NCI-H2107 treated with DMSO at 0.1 percent for 48 hours (cell line): ENCODE measurements at regions not wholly inside any gene's neighbourhood (a gene's known extent, or its start where the extent isn't known, plus 50 kb on each side); places are given as distances from the start of the nearest gene placed in this dataset.
"Not testable (repeated sequence)": the region's sequence is repeated elsewhere in the genome, so short reads cannot be mapped to it uniquely, and the experiment has no call there.

Experiments
- DNase-seq: peaks from one replicate; lab custom pipeline; 2025; ENCODE audit not compliant: unreplicated experiment; lab: John Stamatoyannopoulos, UW

DNA sequence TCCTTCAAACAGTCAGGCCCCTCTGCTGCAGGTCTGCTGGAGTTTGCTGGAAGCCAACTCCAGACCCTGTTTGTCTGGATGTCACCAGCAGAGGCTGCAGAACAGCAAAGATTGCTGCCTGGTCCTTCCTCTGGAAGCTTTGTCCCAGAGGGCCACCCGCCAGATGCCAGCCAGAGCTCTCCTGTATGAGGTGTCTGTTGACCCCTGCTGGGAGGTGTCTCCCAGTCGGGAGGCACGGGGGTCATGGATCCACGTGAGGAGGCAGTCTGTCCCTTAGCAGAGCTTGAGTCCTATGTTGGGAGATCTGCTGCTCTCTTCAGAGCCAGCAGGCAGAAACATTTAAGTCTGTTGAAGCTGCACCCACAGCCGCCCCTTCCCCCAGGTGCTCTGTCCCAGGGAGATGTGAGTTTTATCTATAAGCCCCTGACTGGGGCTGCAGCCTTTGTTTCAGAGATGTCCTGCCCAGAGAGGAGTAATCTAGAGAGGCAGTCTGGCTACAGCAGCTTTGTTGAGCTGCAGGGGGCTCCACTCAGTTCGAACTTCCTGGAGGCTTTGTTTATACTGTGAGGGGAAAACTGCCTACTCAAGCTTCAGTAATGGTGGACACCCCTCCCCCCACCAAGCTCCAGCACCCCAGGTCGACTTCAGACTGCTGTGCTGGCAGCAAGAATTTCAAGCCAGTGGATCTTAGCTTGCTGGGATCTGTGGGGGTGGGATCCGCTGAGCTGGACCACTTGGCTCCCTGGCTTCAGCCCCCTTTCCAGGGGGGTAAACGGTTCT is 72.1 kb downstream of the OGFRL1 start:
- not testable (repeated sequence) for DNase-seq

DNA sequence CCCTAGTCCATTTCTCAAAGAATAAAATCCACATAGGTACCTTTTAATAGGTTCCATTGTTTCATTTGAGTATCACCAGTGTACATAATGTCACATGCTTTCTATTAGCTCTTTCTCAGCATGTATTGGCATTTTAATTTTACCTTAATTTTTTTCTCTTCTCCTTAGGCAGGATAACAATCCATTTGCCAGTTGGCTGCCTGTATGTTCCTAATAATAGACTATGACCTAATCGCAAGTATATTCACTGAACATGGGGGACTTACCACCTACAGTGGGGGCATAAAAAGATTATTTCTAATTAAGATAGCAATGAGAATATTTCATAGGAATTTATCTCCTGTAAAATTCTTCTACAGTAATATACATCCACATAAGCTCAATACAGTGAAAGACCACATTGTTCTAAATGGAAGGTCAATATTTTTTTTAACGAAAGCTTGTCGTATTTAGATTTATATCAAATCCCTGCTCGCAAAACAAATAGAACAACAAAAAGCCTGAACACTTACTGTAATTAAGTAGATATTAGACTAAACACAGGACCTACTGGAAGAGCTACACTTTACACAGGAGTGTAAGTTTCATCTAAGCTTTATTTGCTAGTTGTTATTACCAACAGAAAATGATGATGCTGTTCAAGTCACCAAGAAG is 76.4 kb downstream of the OGFRL1 start:
- no peak for DNase-seq

DNA sequence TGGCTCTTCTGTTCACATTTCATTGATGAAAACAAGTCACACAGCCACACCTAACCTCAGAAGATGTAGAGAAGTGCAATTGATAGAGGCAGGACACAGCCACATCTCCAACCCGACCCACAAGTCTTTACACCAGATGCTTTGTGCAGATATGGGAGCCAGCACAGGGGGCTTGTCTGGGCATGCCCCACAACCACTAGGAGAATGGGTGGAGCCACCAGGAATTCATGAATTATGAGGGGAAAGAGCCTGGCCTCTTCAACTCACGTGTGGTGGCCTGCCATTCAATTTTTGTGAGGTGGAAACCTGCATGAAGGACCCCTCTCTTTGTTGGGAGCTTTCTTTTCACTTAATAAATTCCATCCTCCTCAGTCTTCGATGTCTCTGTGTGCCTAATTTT is 79.1 kb downstream of the OGFRL1 start:
- no peak for DNase-seq

DNA sequence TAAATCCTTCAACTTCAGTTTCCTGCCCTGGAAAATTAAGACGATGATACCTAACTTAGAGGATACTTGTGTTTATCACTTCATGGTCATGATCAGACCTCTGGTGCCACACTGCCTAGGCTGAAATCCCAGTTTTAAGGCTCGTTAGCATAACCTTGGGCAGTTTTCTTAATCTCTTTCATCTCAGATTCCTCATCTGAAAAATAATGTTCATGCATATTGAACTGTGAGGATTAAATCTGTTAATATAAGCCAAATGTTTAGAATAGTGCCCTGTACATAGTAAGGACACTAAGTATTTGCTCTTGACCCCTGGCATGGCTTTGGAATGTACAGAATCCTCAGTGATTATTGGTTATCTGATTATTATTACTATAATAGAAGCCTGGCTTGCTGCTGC is 79.7 kb downstream of the OGFRL1 start:
- DNase-seq, result no peak

DNA sequence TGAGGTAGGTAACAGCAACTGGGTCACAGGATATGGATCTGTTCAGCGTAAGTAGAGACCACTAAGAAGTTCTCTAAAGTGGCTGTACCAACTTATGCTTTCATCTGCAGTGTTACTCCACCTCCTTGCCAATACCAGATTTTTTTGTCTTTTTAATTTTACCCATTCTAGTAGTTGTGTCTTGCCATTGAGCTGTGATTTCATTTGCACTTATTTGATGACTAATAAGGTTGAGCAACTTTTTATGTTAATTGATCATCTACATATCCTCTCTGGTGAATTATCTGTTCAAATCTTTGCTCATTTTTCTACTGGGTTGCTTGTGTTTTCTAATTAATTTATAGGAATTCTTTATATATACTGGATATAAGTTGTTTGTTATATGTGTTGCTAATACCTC is 82.9 kb downstream of the OGFRL1 start:
- no peak for DNase-seq

DNA sequence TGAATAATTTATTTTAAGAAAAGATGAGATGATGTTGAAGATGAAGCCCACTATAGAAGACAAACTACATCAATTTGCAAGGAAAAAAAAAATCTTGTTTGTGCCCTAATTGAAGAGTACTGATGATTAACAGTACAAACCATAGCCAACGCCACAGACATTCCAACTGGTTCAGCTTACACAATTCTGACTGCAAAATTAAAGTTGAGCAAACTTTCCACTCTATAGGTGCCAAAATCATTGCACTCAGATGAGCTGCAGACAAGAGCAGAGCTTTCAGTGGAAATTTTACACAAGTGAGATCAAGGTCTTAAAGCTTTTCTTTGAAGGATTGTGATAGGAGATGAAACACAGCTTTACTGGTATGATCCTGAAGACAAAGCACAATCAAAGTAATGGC is 85.3 kb downstream of the OGFRL1 start:
- no peak for DNase-seq

DNA sequence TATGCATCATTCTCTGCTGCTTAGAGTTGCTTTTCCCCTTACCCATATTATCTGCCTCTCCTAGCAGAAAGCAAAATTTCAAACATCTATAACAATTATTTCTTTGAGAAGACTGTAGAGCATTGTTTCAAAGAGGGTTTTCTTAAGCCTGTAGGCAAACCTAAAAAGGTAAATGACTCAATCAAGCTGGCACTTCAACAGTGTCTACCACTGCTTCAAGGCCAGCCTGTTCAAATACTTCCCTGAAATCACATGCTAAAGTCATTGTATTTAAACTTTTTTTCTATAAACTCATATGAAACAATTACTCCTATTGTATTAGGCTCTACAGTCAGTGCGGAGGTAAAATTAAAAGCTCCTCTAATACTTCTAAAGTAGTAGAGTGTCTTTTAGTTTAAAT is 87.1 kb downstream of the OGFRL1 start:
- no peak for DNase-seq

DNA sequence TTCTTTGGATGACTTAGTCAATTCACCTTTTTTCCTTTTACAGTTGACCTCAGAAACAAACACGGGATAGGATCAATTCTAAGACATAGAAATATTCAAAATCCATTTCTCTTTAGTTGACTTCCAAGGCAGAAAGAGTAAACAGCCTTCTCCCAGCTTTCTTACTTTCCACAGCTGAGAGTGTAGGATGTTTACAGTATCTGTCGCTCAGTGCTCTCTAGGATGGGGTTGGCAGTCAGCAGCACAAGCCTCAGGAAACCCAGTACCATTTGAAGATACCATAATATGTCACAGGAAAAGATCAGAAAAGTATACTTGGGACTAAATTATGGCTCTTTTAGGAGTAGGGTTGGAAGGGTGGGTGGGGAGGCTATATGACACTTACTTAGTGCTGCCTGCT is 88.2 kb downstream of the OGFRL1 start:
- DNase-seq, result no peak

DNA sequence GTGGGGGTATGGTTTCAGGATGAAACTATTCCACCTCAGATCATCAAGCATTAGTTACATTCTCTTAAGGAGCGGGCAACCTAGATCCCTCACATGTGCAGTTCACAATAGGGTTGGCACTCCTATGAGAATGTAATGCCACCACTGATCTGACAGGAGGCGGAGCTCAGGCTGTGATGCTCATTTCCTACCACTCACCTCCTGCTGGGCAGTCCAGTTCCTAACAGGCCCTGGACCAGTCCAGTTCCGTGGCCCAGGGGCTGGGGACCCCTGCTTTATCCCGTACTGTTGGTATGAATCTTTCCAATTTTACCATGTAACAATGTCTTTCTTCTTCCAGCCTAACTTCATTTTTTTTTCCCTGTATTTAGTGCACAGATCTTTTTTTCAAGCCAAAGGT is 94.9 kb downstream of the OGFRL1 start:
- DNase-seq, result no peak

DNA sequence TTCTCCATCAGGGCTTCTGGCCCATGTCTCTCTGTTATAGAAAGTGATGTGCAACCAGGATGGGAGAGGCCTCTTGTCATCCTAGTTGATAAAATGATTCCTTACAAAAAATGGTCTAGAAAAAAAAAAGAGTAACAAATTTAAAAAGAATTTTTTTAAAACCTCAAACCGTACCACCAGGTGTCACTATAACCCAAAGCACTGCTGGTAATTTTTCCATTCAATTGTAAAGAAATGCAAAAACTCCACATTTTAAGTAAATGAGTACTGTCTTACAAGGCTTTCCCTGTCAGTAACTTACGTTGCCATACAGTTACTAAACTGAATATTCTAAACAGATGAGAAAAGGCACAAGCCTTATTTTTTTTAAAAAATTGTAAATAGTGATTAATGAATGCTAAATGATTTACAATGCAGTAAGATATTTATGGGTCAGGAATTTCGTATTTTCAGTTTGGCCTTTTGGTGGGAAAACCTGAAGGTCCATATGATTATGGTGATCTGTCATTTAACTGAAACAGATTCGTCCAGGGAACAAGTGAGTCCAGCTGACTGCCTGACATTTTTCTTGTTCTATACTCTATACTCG is 95.4 kb downstream of the OGFRL1 start:
- peak; percentile 9 for DNase-seq

DNA sequence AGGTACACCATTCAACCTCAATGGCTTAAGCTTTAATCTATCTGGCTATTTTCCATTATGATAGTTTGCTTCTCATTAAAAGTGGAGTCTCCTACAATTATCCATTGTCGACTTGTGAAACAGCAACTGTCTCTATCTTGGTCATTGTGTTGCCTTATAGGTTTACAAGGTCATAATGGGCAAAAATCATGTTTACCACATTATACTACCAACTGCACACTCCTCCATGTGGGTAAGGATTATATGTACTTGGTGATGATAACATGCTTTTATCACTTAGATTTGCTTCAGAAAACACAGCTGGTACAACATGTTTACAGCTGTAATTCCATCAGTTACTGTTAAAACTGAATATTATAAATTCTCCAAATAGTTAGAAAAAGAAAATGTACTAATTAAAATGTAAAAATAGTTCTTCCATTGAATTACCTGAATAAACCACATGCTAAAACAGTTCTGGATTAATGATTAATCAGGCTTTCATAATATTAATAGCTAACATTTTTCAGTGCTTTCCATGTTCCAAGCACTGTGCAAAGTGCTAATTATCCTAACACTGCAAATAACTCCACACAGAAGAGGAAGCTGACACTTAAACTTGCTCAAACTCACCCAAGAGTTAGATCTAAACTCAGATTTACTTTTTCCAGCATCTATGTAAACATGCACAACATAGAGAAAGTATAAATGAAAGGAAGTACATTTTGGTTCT is 96.7 kb downstream of the OGFRL1 start:
- DNase-seq, result no peak

DNA sequence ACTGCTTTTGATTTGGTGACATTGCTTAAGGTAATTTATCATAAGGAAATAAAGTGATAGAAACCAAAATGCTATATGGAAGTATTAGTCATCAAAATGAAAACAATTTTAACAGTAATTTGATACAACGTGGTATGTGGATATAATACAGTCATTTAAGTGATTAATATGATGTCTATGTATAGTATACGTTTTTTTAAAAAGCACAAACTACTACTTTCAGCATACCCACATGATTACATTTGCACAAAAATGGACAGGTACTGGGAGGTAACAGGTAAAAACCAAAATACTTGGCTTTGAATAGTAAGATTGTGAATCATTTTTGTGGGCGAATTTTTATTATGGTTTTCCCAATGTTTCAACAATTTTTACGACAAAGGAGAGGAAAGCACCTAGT is 97.6 kb downstream of the OGFRL1 start:
- no peak for DNase-seq

DNA sequence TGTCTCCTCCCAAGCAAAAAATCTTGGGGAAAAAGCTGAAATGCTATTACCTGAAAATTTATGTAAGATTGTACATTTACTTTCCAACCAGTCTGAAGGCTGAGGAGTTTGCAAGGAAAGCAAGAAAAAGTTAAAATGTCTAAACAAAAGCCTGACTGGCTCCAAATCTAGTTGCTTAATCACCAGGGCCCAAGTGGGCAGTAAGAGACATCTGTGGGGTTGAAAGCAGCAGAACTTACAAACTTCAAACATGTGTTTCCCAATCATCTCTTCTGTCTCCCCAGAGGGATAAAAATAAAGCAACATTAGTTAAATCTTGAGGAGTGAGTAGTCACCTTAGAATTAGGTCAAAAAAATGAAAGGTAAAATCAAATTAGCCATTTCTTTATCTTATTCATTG is 98.6 kb downstream of the OGFRL1 start:
- no peak for DNase-seq

DNA sequence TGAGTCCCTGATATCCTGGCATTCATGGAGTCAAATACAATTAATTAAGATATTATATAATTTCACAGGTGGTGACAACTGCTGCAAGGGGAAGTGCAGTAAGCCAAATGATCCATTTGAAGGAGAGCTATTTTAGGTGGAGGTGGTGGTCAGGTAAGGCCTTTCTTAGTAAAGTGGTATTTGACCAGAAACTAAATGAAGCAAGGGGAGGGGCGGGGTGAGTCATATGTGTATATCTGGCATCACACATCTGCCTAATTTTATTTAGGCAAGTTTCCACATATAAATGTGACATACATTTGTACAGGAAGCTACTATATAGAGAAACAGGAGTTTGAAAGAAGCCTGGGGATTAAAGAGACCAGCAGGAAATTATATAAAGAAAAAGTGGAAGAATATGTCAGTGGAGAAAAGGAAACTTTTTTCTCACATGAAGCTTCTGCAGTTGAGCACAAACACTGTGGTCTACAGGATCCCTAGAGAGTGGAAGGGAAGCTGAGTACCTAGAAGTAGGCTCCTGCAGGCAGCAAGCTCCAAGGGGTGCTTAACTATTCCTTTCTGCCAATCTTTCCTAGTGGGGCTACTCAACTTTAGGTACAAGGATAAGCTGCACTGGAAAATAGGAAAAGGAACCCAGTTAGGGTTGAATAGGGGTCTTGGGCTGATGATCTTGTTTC is 99.6 kb downstream of the OGFRL1 start:
- no peak for DNase-seq

DNA sequence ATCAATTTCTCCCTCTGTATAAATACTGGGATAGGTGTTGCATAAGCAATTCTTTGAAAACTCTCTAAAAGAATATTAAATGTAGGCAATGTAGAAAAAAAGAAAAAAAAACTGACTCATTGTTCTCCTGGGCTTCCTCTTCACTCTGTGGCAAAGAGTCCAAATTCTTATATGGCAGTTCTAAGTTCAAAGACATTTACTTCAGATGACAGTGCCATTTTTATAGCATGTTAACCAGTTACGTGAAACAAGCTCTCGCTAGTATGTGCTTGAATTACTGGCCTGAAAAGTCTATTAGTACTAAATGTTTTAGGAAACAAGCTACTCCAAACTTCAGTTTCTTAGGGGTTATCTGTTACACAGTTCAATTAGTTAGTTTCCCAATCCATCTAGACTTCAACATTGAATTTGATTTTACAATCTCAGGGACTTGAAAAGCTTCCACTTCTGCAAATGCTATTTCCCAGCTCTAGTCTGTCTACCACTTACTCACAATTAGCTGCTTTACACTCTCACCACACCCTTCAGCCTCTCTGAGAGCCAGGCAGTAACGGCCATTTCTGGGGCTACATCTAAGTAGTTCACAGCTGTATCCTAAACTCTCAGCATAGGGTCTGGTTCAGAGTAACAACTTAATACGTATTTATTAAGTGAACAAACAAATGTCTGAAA is 100.4 kb downstream of the OGFRL1 start:
- no peak for DNase-seq

DNA sequence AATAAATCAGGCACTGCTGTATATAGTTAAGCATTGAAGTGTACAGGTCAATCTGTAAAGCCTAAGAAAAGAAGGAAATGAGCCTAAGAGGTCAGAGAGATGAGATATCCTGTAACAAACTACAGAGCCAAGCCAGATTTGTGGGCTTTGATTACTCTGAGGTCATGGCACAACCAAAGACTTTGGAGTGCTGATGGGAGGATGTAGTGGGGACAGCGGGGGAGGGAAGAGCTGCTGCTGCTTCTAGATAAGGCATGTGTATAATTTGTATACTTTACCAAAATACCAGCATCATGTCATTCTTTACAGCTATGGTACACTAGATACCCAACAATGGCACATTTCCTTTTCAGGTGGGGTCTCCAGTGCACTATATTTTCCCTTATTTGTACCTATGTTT is 102.5 kb downstream of the OGFRL1 start:
- DNase-seq, result no peak

DNA sequence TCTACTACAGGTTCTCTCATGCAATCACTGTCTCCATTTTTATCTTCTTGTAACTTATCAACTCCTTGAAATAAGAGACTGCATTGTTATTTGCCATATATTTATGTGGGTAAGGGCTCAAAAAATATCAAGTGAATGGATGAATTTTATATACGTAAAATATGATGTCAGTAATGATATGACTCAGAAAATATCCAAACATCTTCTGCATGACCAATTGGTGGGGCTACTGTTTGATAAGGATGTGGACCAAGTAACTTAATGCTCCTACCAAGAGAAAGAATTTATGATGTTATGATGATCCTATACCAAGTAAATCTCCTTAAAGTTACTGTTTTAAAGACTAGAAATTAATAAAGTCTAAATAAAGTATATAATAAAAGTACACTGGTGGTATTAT is 103.7 kb downstream of the OGFRL1 start:
- no peak for DNase-seq

DNA sequence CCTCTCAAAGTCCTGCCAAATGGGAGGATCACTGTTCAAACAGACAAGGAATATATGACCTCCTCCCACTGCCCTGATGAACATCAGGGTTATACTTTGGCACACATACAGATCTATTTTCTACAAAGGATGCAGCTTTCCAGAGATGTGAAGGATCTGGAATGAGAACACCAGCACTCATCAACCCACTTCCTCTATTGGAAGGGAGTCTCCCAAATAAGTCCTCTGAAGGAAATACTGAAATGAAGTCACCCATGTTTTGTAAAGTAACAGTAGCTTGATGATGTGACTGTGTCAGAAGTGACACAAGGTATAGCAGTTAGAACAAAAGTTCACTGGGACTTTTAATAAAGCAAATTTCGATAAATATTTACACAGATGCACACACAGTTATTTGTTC is 104.9 kb downstream of the OGFRL1 start:
- no peak for DNase-seq

DNA sequence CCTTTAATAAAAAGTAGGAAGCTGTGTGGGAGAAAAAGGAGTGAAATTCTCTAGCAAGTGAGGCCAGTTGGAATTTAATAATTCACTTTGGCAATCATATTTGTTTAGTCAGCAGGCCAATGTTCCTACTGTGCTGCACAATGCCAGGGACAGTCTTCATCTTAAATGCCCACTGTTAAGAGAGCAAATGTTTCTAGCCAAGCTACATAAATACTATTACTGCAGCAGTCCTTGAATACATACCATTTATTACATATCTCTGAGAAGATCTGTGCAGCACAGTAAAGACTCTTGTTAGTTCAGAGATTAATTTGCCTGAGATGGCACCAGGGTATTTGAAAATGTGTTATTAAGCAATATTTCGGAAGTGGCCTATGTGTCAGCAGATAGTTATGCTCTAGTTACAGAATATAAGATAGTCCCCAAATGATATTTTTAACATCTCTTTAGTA is 105.4 kb downstream of the OGFRL1 start:
- DNase-seq, result no peak

DNA sequence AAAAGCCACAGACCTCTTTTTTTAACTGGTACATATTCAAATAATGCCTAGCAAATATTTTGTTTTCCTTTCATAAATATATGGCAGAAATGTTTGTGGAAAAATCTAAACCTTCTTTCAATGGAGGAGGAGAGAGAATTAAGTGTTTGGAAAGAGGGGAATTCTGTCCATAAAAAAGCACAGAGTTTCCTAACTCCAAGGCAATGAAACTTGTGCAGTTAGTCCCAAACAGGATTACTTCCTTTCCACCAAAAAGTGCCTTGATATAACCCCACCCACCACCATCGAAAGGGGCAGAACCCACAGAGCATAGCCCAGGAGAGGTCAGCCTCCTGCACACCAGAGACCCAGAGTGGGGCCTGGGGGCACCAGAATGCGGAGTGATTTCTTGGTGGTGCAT is 106.3 kb downstream of the OGFRL1 start:
- DNase-seq, result no peak
